H9 (cell line): ENCODE measurements at regions not wholly inside any gene's neighbourhood (a gene's known extent, or its start where the extent isn't known, plus 50 kb on each side); places are given as distances from the start of the nearest gene placed in this dataset.

ENCODE experiments used
- DNase-seq: peaks from one replicate; pipeline ENCODE4 v3.0.0-alpha.2; 2017
- H2AFZ ChIP-seq: one replicate; pipeline ENCODE4 v1.6.1; 2013; ENCODE audit warnings: mild to moderate bottlenecking, low read length, control low read depth, moderate library complexity
- H2AK5ac ChIP-seq: 2 replicates; pipeline ENCODE4 v1.6.1; 2013; ENCODE audit warnings: low read length, control low read depth, mixed read lengths; ENCODE audit not compliant: insufficient read length
- H2BK120ac ChIP-seq: one replicate; pipeline ENCODE4 v1.6.1; 2013; ENCODE audit warnings: low read depth, mild to moderate bottlenecking, low read length, control low read depth, inconsistent platforms; ENCODE audit not compliant: poor library complexity, severe bottlenecking
- H2BK12ac ChIP-seq: 2 replicates; pipeline ENCODE4 v1.6.1; 2013; ENCODE audit warnings: low read length, control low read depth, mixed read lengths, low read depth; ENCODE audit not compliant: insufficient read length
- H2BK15ac ChIP-seq: 2 replicates; pipeline ENCODE4 v1.6.1; 2013; ENCODE audit warnings: low read depth, low read length, control low read depth
- H2BK20ac ChIP-seq: one replicate; pipeline ENCODE4 v1.6.1; 2013; ENCODE audit warnings: low read depth, mild to moderate bottlenecking, low read length, control low read depth, inconsistent platforms; ENCODE audit not compliant: poor library complexity, severe bottlenecking
- H2BK5ac ChIP-seq: 2 replicates; pipeline ENCODE4 v1.6.1; 2013; ENCODE audit warnings: low read length, control low read depth, mixed read lengths; ENCODE audit not compliant: insufficient read length
- H3K14ac ChIP-seq: 2 replicates; pipeline ENCODE4 v1.6.1; 2013; ENCODE audit warnings: low read length, control low read depth; ENCODE audit not compliant: insufficient read depth
- H3K18ac ChIP-seq: 2 replicates; pipeline ENCODE4 v1.6.1; 2013; ENCODE audit warnings: low read depth, mild to moderate bottlenecking, mixed read lengths, low read length, control low read depth; ENCODE audit not compliant: insufficient read length
- H3K23ac ChIP-seq: 2 replicates; pipeline ENCODE4 v1.6.1; 2013; ENCODE audit warnings: low read length, control low read depth, mixed read lengths, low read depth; ENCODE audit not compliant: insufficient read length
- H3K23me2 ChIP-seq: 2 replicates; pipeline ENCODE4 v1.6.1; 2013; ENCODE audit warnings: low read depth, mild to moderate bottlenecking, mixed read lengths, low read length, control low read depth; ENCODE audit not compliant: insufficient read length, poor library complexity, severe bottlenecking
- H3K27ac ChIP-seq: 2 replicates; pipeline ENCODE4 v1.5.1; 2013; ENCODE audit warnings: low read length, control low read depth, mixed read lengths, low read depth; ENCODE audit not compliant: insufficient read length
- H3K27me3 ChIP-seq: 2 replicates; pipeline ENCODE4 v1.6.1; 2013; ENCODE audit warnings: low read length, control low read depth, inconsistent platforms; ENCODE audit not compliant: insufficient read depth
- H3K4ac ChIP-seq: 2 replicates; pipeline ENCODE4 v1.6.1; 2013; ENCODE audit warnings: low read depth, mild to moderate bottlenecking, control low read depth, inconsistent platforms, low read length, moderate library complexity
- H3K4me1 ChIP-seq: 2 replicates; pipeline ENCODE4 v1.6.1; 2013; ENCODE audit warnings: low read length, control low read depth, inconsistent platforms; ENCODE audit not compliant: insufficient read depth
- H3K4me2 ChIP-seq: 2 replicates; pipeline ENCODE4 v1.6.1; 2013; ENCODE audit warnings: low read length, control low read depth, mixed read lengths; ENCODE audit not compliant: insufficient read length, insufficient read depth
- H3K56ac ChIP-seq: 2 replicates; pipeline ENCODE4 v1.6.1; 2013; ENCODE audit warnings: low read depth, mild to moderate bottlenecking, mixed read lengths, low read length, control low read depth; ENCODE audit not compliant: insufficient read length
- H3K79me1 ChIP-seq: 2 replicates; pipeline ENCODE4 v1.6.1; 2013; ENCODE audit warnings: low read depth, mild to moderate bottlenecking, moderate library complexity, low read length, control low read depth, inconsistent platforms; ENCODE audit not compliant: insufficient read depth, poor library complexity, severe bottlenecking
- H3K79me2 ChIP-seq: 2 replicates; pipeline ENCODE4 v1.6.1; 2013; ENCODE audit warnings: low read length, control low read depth, inconsistent platforms; ENCODE audit not compliant: insufficient read depth
- H3K9ac ChIP-seq: 2 replicates; pipeline ENCODE4 v1.6.1; 2013; ENCODE audit warnings: low read length, control low read depth, mixed read lengths; ENCODE audit not compliant: insufficient read length; ENCODE audit errors: extremely low read depth
- H3K9me3 ChIP-seq: one replicate; pipeline ENCODE4 v1.6.1; 2013; ENCODE audit warnings: low read depth, low read length, inconsistent platforms; ENCODE audit not compliant: control insufficient read depth
- H3T11ph ChIP-seq: one replicate; pipeline ENCODE4 v1.6.1; 2013; ENCODE audit warnings: mild to moderate bottlenecking, low read length, control low read depth, inconsistent platforms
- H4K20me1 ChIP-seq: one replicate; pipeline ENCODE4 v1.6.1; 2013; ENCODE audit not compliant: control insufficient read depth, insufficient read length, insufficient read depth
- H4K5ac ChIP-seq: 2 replicates; pipeline ENCODE4 v1.6.1; 2013; ENCODE audit warnings: low read depth, mild to moderate bottlenecking, mixed read lengths, low read length, control low read depth; ENCODE audit not compliant: insufficient read length
- H4K8ac ChIP-seq: replicated peaks from 2 replicates; pipeline ENCODE4 v1.6.1; 2013; ENCODE audit warnings: low read length, control low read depth, mixed read lengths, low read depth; ENCODE audit not compliant: insufficient read length
- H4K91ac ChIP-seq: 2 replicates; pipeline ENCODE4 v1.6.1; 2013; ENCODE audit warnings: low read depth, mild to moderate bottlenecking, moderate library complexity, mixed read lengths, low read length, control low read depth; ENCODE audit not compliant: insufficient read length
- H3K27ac Mint-ChIP-seq, 3 experiments: 2 replicates in 2 of 3; 3 replicates in 1 of 3; pipeline ENCODE4 v1.8.0; 2020 to 2021; ENCODE audit warnings: mixed read lengths in 3 of 3, mild to moderate bottlenecking in 1 of 3, moderate library complexity in 1 of 3
- H3K27me3 Mint-ChIP-seq: 2 replicates; pipeline ENCODE4 v1.8.0; 2021; ENCODE audit warnings: low read depth, mild to moderate bottlenecking, moderate library complexity, mixed read lengths
- H3K36me3 Mint-ChIP-seq, 3 experiments: 2 replicates in 2 of 3; 3 replicates in 1 of 3; pipeline ENCODE4 v1.8.0; 2020 to 2021; ENCODE audit warnings: low read depth in 3 of 3, mixed read lengths in 3 of 3; ENCODE audit not compliant: insufficient read depth in 1 of 3
- H3K4me1 Mint-ChIP-seq, 2 experiments: 2 replicates each; pipeline ENCODE4 v1.8.0; 2020; ENCODE audit warnings: mixed read lengths in 2 of 2
- H3K4me3 Mint-ChIP-seq, 2 experiments: 2 replicates in 1 of 2; 3 replicates in 1 of 2; pipeline ENCODE4 v1.8.0; 2020 to 2021; ENCODE audit warnings: mild to moderate bottlenecking in 2 of 2, mixed read lengths in 2 of 2, moderate library complexity in 1 of 2
- H3K9me3 Mint-ChIP-seq, 2 experiments: 2 replicates in 1 of 2; 3 replicates in 1 of 2; pipeline ENCODE4 v1.8.0; 2020; ENCODE audit warnings: mild to moderate bottlenecking in 2 of 2, mixed read lengths in 2 of 2, moderate library complexity in 1 of 2
- CTCF ChIP-seq: fragments of 200-600 bp; sonication (generic); conservative IDR thresholded peaks from 3 replicates; pipeline ENCODE4 v1.8.0; 2021; ENCODE audit warnings: antibody characterized with exemption, mild to moderate bottlenecking
- WGBS: extraction: QIAGEN DNeasy Blood & Tissue Kit; methylation state at CpG from one replicate; pipeline ENCODE4 v1.1.7; 2013; ENCODE audit warnings: missing lambda C conversion rate, low lambda C conversion rate, mixed read lengths; ENCODE audit not compliant: insufficient read length; ENCODE audit errors: extremely low coverage; 5-methylcytosine and 5-hydroxymethylcytosine counted together

GRCh38 chr2:128557831-128558241, 239.2 kb upstream of the HS6ST1 start:
- no peaks in the 10 kb centered on the region for H3K27me3 ChIP-seq
- no peak overlapping the region for H2BK15ac ChIP-seq
- H3T11ph ChIP-seq: no peak overlapping the region
- H2BK20ac ChIP-seq: no peak overlapping the region
- no peaks in the 10 kb centered on the region for H3K79me1 ChIP-seq
- no peaks in the 10 kb centered on the region for H3K79me2 ChIP-seq
- H3K14ac ChIP-seq: no peak overlapping the region
- H4K20me1 ChIP-seq: no peaks in the 10 kb centered on the region
- Mint-ChIP-seq H3K36me3 (peaks cover 3 to 8% (median 6%) of the 10 kb centered on the region in 3 experiments; a peak in 5 of 7 replicates), H3K27ac (no peak overlapping the region), H3K27me3 (peaks cover 12% of the 10 kb centered on the region), H3K4me1 (peaks cover 6 to 9% of the 10 kb centered on the region in 2 experiments; a peak in 3 of 4 replicates), H3K4me3 (no peak overlapping the region), H3K9me3 (peaks cover 0 to 3% of the 10 kb centered on the region in 2 experiments; a peak in 3 of 5 replicates)
- H3K56ac ChIP-seq: no peak overlapping the region
- no peak for TF ChIP-seq CTCF
- H2BK12ac ChIP-seq: no peak overlapping the region
- no peak overlapping the region for H3K4ac ChIP-seq
- no CpG with 5 or more reads among the region's 4 CpGs for WGBS
- H2BK5ac ChIP-seq: no peak overlapping the region
- H3K18ac ChIP-seq: no peak overlapping the region
- H3K9me3 ChIP-seq: no peaks in the 10 kb centered on the region
- no peak overlapping the region for H3K27ac ChIP-seq
- no peak for DNase-seq
- no peak overlapping the region for H4K5ac ChIP-seq
- no peak overlapping the region for H2AFZ ChIP-seq
- no peak overlapping the region for H4K8ac ChIP-seq
- no peak overlapping the region for H2BK120ac ChIP-seq
- H4K91ac ChIP-seq: no peak overlapping the region
- no peak overlapping the region for H3K4me2 ChIP-seq
- no peak overlapping the region for H2AK5ac ChIP-seq
- H3K4me1 ChIP-seq: peaks cover 2% of the 10 kb centered on the region; the same call in 1 of the 2 replicates
- H3K23me2 ChIP-seq: no peaks in the 10 kb centered on the region
- H3K23ac ChIP-seq: no peak overlapping the region
- no peak overlapping the region for H3K9ac ChIP-seq
